ENCODE measurements at regions not wholly inside any gene's neighbourhood (a gene's known extent, or its start where the extent isn't known, plus 50 kb on each side); places are given as distances from the start of the nearest gene placed in this dataset.

DNA sequence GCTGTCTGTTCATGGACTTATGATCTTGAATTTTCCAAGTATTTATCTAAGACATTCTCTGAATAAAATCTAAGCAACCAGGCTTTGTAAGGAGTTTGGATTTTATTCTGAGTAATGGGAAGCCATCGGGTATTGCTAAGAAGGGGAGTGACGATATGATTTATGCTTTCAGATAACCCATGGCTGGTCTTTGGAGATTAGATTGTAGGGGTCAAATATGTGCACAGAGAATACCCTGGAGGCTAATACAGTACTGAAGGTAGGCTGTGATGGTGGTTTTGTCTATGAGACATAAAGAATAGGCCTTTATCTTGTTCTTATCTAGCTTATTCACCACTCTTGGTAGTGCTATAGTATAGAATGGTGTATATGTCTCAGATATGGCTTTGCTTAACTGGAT, 60.0 kb upstream of the C5orf46 start:
- DNase-seq: no peak
- ChIA-PET CTCF (no interaction called here), POLR2A (no interaction called here)
- Mint-ChIP-seq H3K4me3 (ENCODE audit: unreplicated experiment) (no peak overlapping the region), H3K27me3 (ENCODE audit: insufficient read depth, unreplicated experiment) (no peaks in the 10 kb centered on the region), H3K27ac (ENCODE audit: unreplicated experiment) (no peak overlapping the region), H3K9me3 (ENCODE audit: unreplicated experiment) (no peaks in the 10 kb centered on the region), H3K4me1 (ENCODE audit: low read depth, unreplicated experiment) (peaks cover 31% of the 10 kb centered on the region), H3K36me3 (ENCODE audit: insufficient read depth, unreplicated experiment) (no peaks in the 10 kb centered on the region)
- 0 out of 2 replicates have a peak, but pooled peaks cover 1% of the 10 kb centered on the region for H3K36me3 ChIP-seq (ENCODE audit: control insufficient read depth, insufficient read depth, low read length)
- no peak overlapping the region for H3K4me3 ChIP-seq (ENCODE audit: low read depth, low read length)
- peaks cover 39% of the 10 kb centered on the region for H3K4me1 ChIP-seq
- no TSS peak for BruUV-seq (replicated peaks)
- H3K27me3 ChIP-seq (replicated peaks; ENCODE audit: control insufficient read depth, insufficient read depth, low read length): no peaks in the 10 kb centered on the region
- TF ChIP-seq CTCF (IDR thresholded peaks at IDR 0.05; ENCODE audit: insufficient read depth in 1 of 2, low read depth in 1 of 2, low read length in 1 of 2, severe bottlenecking in 1 of 2, unreplicated experiment in 1 of 2): no peak
- intact Hi-C loops (cut with micrococcal nuclease; ENCODE audit: unreplicated experiment): no loop called here
- H3K9me3 ChIP-seq: no peaks in the 10 kb centered on the region

GRCh38 chr5:147965715-147966114, 59.4 kb upstream of the C5orf46 start:
- Histone ChIP-seq H3K4me1 (peaks cover 42% of the 10 kb centered on the region), H3K27me3 (replicated peaks; ENCODE audit: control insufficient read depth, insufficient read depth, low read length) (no peaks in the 10 kb centered on the region), H3K36me3 (ENCODE audit: control insufficient read depth, insufficient read depth, low read length) (0 out of 2 replicates have a peak, but pooled peaks cover 1% of the 10 kb centered on the region), H3K4me3 (ENCODE audit: low read depth, low read length) (no peak overlapping the region), H3K9me3 (no peaks in the 10 kb centered on the region)
- Mint-ChIP-seq H3K27ac (ENCODE audit: unreplicated experiment) (no peak overlapping the region), H3K27me3 (ENCODE audit: insufficient read depth, unreplicated experiment) (no peaks in the 10 kb centered on the region), H3K4me3 (ENCODE audit: unreplicated experiment) (no peak overlapping the region), H3K36me3 (ENCODE audit: insufficient read depth, unreplicated experiment) (no peaks in the 10 kb centered on the region), H3K9me3 (ENCODE audit: unreplicated experiment) (no peaks in the 10 kb centered on the region), H3K4me1 (ENCODE audit: low read depth, unreplicated experiment) (peaks cover 33% of the 10 kb centered on the region)
- ChIA-PET CTCF (no interaction called here), POLR2A (no interaction called here)
- no peak for DNase-seq
- no peak for TF ChIP-seq CTCF (IDR thresholded peaks at IDR 0.05; ENCODE audit: insufficient read depth in 1 of 2, low read depth in 1 of 2, low read length in 1 of 2, severe bottlenecking in 1 of 2, unreplicated experiment in 1 of 2)
- BruUV-seq (replicated peaks): no TSS peak
- intact Hi-C loops (cut with micrococcal nuclease; ENCODE audit: unreplicated experiment): no loop called here

- peak; percentile 32 to 46 for DNase-seq
Measured at GRCh38 chr5:147963948-147964693, 57.8 kb upstream of the C5orf46 start.

More at GRCh38 chr5:147963948-147964693, 57.8 kb upstream of the C5orf46 start:
- ChIA-PET CTCF (interaction anchor here (0.6 kb wide), 1 partner anchor 28 kb away, joined by 3 read pairs; no protein-coding TSS in a partner anchor), POLR2A (no interaction called here)
- Mint-ChIP-seq H3K27ac (ENCODE audit: unreplicated experiment) (peak overlapping the region; percentile 79), H3K36me3 (ENCODE audit: insufficient read depth, unreplicated experiment) (no peaks in the 10 kb centered on the region), H3K4me1 (ENCODE audit: low read depth, unreplicated experiment) (peaks cover 33% of the 10 kb centered on the region), H3K9me3 (ENCODE audit: unreplicated experiment) (no peaks in the 10 kb centered on the region), H3K4me3 (ENCODE audit: unreplicated experiment) (peak overlapping the region; percentile 7), H3K27me3 (ENCODE audit: insufficient read depth, unreplicated experiment) (no peaks in the 10 kb centered on the region)
- H3K27me3 ChIP-seq (replicated peaks; ENCODE audit: control insufficient read depth, insufficient read depth, low read length): no peaks in the 10 kb centered on the region
- no peak overlapping the region for H3K4me3 ChIP-seq (ENCODE audit: low read depth, low read length)
- H3K36me3 ChIP-seq (ENCODE audit: control insufficient read depth, insufficient read depth, low read length): 0 out of 2 replicates have a peak, but pooled peaks cover 1% of the 10 kb centered on the region
- no TSS peak for BruUV-seq (replicated peaks)
- peaks cover 42% of the 10 kb centered on the region for H3K4me1 ChIP-seq
- no peak for TF ChIP-seq CTCF (IDR thresholded peaks at IDR 0.05; ENCODE audit: insufficient read depth in 1 of 2, low read depth in 1 of 2, low read length in 1 of 2, severe bottlenecking in 1 of 2, unreplicated experiment in 1 of 2)
- intact Hi-C loops (cut with micrococcal nuclease; ENCODE audit: unreplicated experiment): no loop called here
- H3K9me3 ChIP-seq: no peaks in the 10 kb centered on the region

Data from Caco-2 (cell line).